WI38 (cell line): ENCODE measurements at regions not wholly inside any gene's neighbourhood (a gene's known extent, or its start where the extent isn't known, plus 50 kb on each side); places are given as distances from the start of the nearest gene placed in this dataset.

ENCODE experiments used
- H3K4me3 ChIP-seq: 2 replicates; pipeline ENCODE4 v1.5.1; 2011; ENCODE audit warnings: low read depth, mild to moderate bottlenecking, control low read depth, low read length
- CTCF ChIP-seq: IDR thresholded peaks from 2 replicates; pipeline ENCODE4 v1.5.1; 2012; ENCODE audit warnings: low read depth, mild to moderate bottlenecking, control low read depth, low read length

DNA sequence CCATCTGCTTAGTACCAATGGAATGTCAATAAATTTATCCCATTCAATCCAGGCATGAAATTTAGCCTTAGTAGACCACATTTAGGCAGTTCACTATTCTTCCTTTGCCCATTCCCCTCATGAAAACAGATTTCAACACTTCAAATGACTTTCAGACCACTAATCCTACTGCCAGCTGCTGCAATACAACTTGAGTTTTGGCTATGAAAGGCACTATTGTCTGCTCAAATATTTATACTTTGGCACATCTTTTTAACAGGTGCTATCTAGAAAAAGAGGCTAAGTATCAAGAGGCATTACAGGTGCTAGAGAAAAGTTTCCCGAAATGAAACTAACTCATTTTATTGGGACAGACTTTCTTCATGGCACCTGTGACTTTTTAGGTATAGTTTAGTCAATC lies 499.8 kb downstream of the C12orf50 start:
- H3K4me3 ChIP-seq: no peak overlapping the region
- no peak for TF ChIP-seq CTCF

GRCh38 chr12:87520968-87521367 lies 508.2 kb downstream of the C12orf50 start:
- H3K4me3 ChIP-seq: no peak overlapping the region
- no peak for TF ChIP-seq CTCF

- no peak overlapping the region for H3K4me3 ChIP-seq
- TF ChIP-seq CTCF: no peak
Observed at GRCh38 chr12:87518481-87518880, 510.7 kb downstream of the C12orf50 start.

- H3K4me3 ChIP-seq: no peak overlapping the region
- no peak for TF ChIP-seq CTCF
Observed at GRCh38 chr12:87518036-87518435, 511.2 kb downstream of the C12orf50 start.

GRCh38 chr12:87513536-87514280 lies 515.5 kb downstream of the C12orf50 start:
- no peak overlapping the region for H3K4me3 ChIP-seq
- TF ChIP-seq CTCF: no peak

GRCh38 chr12:87511371-87511770 lies 517.8 kb downstream of the C12orf50 start:
- no peak overlapping the region for H3K4me3 ChIP-seq

More at GRCh38 chr12:87511371-87511770, 517.8 kb downstream of the C12orf50 start:
- no peak for TF ChIP-seq CTCF
